ENCODE measurements at regions not wholly inside any gene's neighbourhood (a gene's known extent, or its start where the extent isn't known, plus 50 kb on each side); places are given as distances from the start of the nearest gene placed in this dataset.

DNA sequence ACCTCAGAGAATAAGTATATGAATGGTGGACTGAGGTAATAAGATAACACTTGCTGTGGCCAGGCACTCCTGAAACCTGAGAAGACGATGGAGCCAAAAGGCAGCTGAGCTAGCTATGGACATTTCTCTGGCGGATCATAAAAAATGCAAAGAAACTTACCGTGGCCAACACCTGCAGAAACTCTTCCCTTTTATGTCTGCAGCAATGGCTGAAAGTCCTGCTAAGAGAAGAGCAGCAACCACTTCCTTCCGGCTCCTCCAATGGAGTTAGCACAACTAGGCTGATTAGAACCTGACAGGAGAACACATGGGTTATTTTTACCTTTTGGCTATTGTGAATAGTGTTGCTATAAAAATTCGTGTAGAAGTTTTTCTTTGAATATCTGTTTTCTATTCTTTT is 76.0 kb upstream of the MAGEB16 start:
- no peak for DNase-seq (ENCODE audit: low spot score in 2 of 2, unreplicated experiment in 2 of 2)
- no peaks in the 10 kb centered on the region for H3K4me1 Mint-ChIP-seq
- no peak overlapping the region for H3K4me3 Mint-ChIP-seq
- H3K36me3 Mint-ChIP-seq = no peaks in the 10 kb centered on the region
- no peak overlapping the region for H3K27ac Mint-ChIP-seq
- no peaks in the 10 kb centered on the region for H3K27me3 Mint-ChIP-seq (ENCODE audit: low read depth)
- peaks cover 47% of the 10 kb centered on the region for H3K9me3 Mint-ChIP-seq
- TF ChIP-seq, protein P1, sequence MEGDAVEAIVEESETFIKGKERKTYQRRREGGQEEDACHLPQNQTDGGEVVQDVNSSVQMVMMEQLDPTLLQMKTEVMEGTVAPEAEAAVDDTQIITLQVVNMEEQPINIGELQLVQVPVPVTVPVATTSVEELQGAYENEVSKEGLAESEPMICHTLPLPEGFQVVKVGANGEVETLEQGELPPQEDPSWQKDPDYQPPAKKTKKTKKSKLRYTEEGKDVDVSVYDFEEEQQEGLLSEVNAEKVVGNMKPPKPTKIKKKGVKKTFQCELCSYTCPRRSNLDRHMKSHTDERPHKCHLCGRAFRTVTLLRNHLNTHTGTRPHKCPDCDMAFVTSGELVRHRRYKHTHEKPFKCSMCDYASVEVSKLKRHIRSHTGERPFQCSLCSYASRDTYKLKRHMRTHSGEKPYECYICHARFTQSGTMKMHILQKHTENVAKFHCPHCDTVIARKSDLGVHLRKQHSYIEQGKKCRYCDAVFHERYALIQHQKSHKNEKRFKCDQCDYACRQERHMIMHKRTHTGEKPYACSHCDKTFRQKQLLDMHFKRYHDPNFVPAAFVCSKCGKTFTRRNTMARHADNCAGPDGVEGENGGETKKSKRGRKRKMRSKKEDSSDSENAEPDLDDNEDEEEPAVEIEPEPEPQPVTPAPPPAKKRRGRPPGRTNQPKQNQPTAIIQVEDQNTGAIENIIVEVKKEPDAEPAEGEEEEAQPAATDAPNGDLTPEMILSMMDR (IDR thresholded peaks at IDR 0.05; ENCODE audit: unreplicated experiment) = no peak

DNA sequence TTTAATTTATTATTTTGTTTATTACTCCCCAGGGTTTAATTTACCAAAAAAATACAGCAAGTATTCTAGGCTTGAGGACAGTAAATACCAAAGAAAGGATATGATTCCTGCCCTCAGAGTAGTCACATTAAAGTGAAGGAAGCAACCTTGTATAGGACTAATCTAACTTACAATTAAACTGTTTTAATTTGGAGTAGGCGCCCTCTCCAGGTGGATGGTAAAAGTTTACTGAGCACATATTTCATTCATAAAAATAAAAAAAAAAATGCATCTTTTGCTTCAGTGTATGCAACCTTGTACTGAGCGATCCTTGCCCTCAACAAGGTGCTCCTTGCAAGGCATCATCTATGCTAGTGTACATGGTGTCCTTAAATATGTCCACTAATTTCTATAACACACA is 72.0 kb upstream of the MAGEB16 start:
- no peak for DNase-seq (ENCODE audit: low spot score in 2 of 2, unreplicated experiment in 2 of 2)
- Mint-ChIP-seq H3K4me1 (no peaks in the 10 kb centered on the region), H3K36me3 (no peaks in the 10 kb centered on the region), H3K27me3 (ENCODE audit: low read depth) (no peaks in the 10 kb centered on the region), H3K4me3 (no peak overlapping the region), H3K9me3 (peaks cover 53% of the 10 kb centered on the region), H3K27ac (no peak overlapping the region)
- TF ChIP-seq, protein P1 (IDR thresholded peaks at IDR 0.05; ENCODE audit: unreplicated experiment) = no peak

DNA sequence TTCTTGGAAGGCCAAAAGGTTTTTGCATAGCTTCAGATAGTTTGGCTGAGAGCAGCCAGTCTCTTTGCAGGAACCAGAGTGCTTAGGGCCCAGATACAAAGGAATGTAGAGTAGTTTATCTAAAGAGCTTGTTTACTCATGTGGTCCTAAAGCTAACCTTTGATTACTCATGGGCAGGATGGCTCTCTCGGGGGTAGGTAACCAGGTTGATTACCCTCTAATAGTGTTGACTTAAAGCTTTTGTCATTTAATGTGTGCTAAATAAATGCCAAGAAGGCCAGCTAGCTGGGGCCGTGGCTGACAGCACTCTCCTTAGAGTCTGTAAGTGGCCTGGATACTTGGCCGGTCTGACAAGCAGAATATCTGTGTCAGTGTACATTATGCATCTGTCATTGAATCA is 69.7 kb upstream of the MAGEB16 start:
- TF ChIP-seq, protein P1 (IDR thresholded peaks at IDR 0.05; ENCODE audit: unreplicated experiment) = no peak
- H3K27me3 Mint-ChIP-seq (ENCODE audit: low read depth) = no peaks in the 10 kb centered on the region
- no peaks in the 10 kb centered on the region for H3K36me3 Mint-ChIP-seq
- no peak for DNase-seq (ENCODE audit: low spot score in 2 of 2, unreplicated experiment in 2 of 2)
- peaks cover 52% of the 10 kb centered on the region for H3K9me3 Mint-ChIP-seq
- H3K4me3 Mint-ChIP-seq = no peak overlapping the region
- no peaks in the 10 kb centered on the region for H3K4me1 Mint-ChIP-seq
- no peak overlapping the region for H3K27ac Mint-ChIP-seq

DNA sequence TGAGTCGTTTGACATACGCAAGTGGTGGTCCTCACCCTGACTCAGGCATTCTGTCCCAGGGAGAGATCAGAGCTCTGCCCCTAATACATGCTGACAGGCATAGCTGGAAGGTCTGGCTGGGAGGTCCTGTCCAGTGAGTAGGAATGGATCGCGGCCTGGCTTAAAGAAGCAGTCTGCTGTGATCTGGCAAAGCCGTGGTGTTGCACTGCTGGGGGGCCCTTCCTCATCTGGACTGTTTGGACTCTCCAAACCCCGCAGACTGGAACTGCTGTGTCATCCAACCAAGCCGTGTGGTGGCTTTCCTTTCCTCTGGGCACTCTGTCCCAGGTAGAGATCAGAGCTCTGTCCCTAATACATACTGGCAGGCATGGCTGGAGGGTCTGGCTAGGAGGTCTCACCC is 64.3 kb upstream of the MAGEB16 start:
- no peaks in the 10 kb centered on the region for H3K27me3 Mint-ChIP-seq (ENCODE audit: low read depth)
- no peak overlapping the region for H3K27ac Mint-ChIP-seq
- TF ChIP-seq, protein P1 (IDR thresholded peaks at IDR 0.05; ENCODE audit: unreplicated experiment) = no peak
- H3K4me3 Mint-ChIP-seq = no peak overlapping the region
- H3K36me3 Mint-ChIP-seq = no peaks in the 10 kb centered on the region
- DNase-seq (ENCODE audit: low spot score in 2 of 2, unreplicated experiment in 2 of 2) = no peak
- no peaks in the 10 kb centered on the region for H3K4me1 Mint-ChIP-seq
- peaks cover 35% of the 10 kb centered on the region for H3K9me3 Mint-ChIP-seq

DNA sequence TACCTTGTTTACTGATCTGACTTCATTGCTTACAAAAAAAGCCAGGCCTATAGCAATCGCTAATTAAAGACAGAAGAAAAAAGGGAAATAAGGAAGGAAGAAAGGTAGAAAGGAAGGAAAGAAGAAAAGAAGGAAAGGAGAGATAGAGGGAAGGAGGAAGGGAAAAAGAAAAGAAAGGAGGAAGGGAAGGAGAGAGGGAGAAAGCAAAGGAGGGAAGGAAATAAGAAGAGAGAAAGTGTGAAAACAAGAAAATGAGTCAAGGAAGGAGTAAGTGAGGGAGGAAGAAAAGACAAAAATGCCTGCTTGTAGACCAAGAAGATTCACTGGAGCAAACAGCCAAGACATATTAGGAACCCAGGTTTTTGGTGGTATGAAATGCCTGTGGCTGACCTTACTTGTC is 57.0 kb upstream of the MAGEB16 start:
- H3K9me3 Mint-ChIP-seq = peaks cover 37% of the 10 kb centered on the region
- H3K4me3 Mint-ChIP-seq = no peak overlapping the region

More for the DNA sequence above, 57.0 kb upstream of the MAGEB16 start:
- TF ChIP-seq, protein P1 (IDR thresholded peaks at IDR 0.05; ENCODE audit: unreplicated experiment) = no peak
- H3K27me3 Mint-ChIP-seq (ENCODE audit: low read depth) = no peaks in the 10 kb centered on the region
- H3K4me1 Mint-ChIP-seq = no peaks in the 10 kb centered on the region
- H3K27ac Mint-ChIP-seq = no peak overlapping the region
- no peaks in the 10 kb centered on the region for H3K36me3 Mint-ChIP-seq
- no peak for DNase-seq (ENCODE audit: low spot score in 2 of 2, unreplicated experiment in 2 of 2)

Measured in mesothelial cell of epicardium (in vitro differentiated cells).